GM18499 (cell line): ENCODE measurements at regions not wholly inside any gene's neighbourhood (a gene's known extent, or its start where the extent isn't known, plus 50 kb on each side); places are given as distances from the start of the nearest gene placed in this dataset.
"Not testable (repeated sequence)": the region's sequence is repeated elsewhere in the genome, so short reads cannot be mapped to it uniquely, and the experiment has no call there.

Source experiments
- ATAC-seq: cut with Tn5 transposase; IDR thresholded peaks from one replicate; pipeline ENCODE4 v1.9.1; 2021; ENCODE audit warnings: moderate number of reproducible peaks; ENCODE audit not compliant: insufficient read depth, unreplicated experiment

GRCh38 chr7:115233809-115234208, 311.9 kb downstream of the MDFIC start:
- no peak for ATAC-seq

GRCh38 chr7:115232041-115232440, 310.1 kb downstream of the MDFIC start:
- ATAC-seq: no peak

- peak; percentile 78 for ATAC-seq
Measured at GRCh38 chr7:115230882-115231571, 309.1 kb downstream of the MDFIC start.

GRCh38 chr7:115229401-115230105, 307.7 kb downstream of the MDFIC start:
- no peak for ATAC-seq

- ATAC-seq: no peak
Measured at GRCh38 chr7:115227473-115228235, 305.8 kb downstream of the MDFIC start.

- ATAC-seq: no peak
Measured at GRCh38 chr7:115226410-115226809, 304.5 kb downstream of the MDFIC start.

- no peak for ATAC-seq
Measured at GRCh38 chr7:115224922-115225321, 303.0 kb downstream of the MDFIC start.

GRCh38 chr7:115223959-115224358, 302.1 kb downstream of the MDFIC start:
- no peak for ATAC-seq

GRCh38 chr7:115221456-115221855, 299.6 kb downstream of the MDFIC start:
- no peak for ATAC-seq

- no peak for ATAC-seq
Measured at GRCh38 chr7:115218076-115218475, 296.2 kb downstream of the MDFIC start.

- ATAC-seq: no peak
Measured at GRCh38 chr7:115217373-115217772, 295.5 kb downstream of the MDFIC start.

GRCh38 chr7:115216652-115217051, 294.8 kb downstream of the MDFIC start:
- ATAC-seq: no peak

GRCh38 chr7:115211171-115211570, 289.3 kb downstream of the MDFIC start:
- no peak for ATAC-seq

- no peak for ATAC-seq
Measured at GRCh38 chr7:115210552-115210951, 288.7 kb downstream of the MDFIC start.

GRCh38 chr7:115208710-115209560, 287.0 kb downstream of the MDFIC start:
- no peak for ATAC-seq

- not testable (repeated sequence) for ATAC-seq
Measured at GRCh38 chr7:115206374-115206773, 284.5 kb downstream of the MDFIC start.

- ATAC-seq: no peak
Measured at GRCh38 chr7:115198143-115198542, 276.2 kb downstream of the MDFIC start.

GRCh38 chr7:115195208-115195607, 273.3 kb downstream of the MDFIC start:
- ATAC-seq: no peak

GRCh38 chr7:115191526-115191925, 269.6 kb downstream of the MDFIC start:
- ATAC-seq: no peak

- no peak for ATAC-seq
Measured at GRCh38 chr7:115183431-115184057, 261.6 kb downstream of the MDFIC start.
